Mesendoderm (in vitro differentiated cells): ENCODE measurements at regions not wholly inside any gene's neighbourhood (a gene's known extent, or its start where the extent isn't known, plus 50 kb on each side); places are given as distances from the start of the nearest gene placed in this dataset.

Source experiments
- DNase-seq: peaks from one replicate; pipeline ENCODE4 v3.0.0; 2013
- H2AK5ac ChIP-seq: 2 replicates; pipeline ENCODE4 v1.6.1; 2013; ENCODE audit warnings: low read length, inconsistent platforms
- H2BK120ac ChIP-seq: 2 replicates; pipeline ENCODE4 v1.6.1; 2013; ENCODE audit warnings: low read depth, mild to moderate bottlenecking, low read length, moderate library complexity, mixed read lengths
- H2BK15ac ChIP-seq: replicated peaks from 2 replicates; pipeline ENCODE4 v1.6.1; 2013; ENCODE audit warnings: low read depth, mild to moderate bottlenecking, moderate library complexity
- H2BK5ac ChIP-seq: 2 replicates; pipeline ENCODE4 v1.6.1; 2013; ENCODE audit warnings: low read length, inconsistent platforms
- H3K18ac ChIP-seq: 2 replicates; pipeline ENCODE4 v1.6.1; 2013; ENCODE audit warnings: mild to moderate bottlenecking, low read length, mixed read lengths
- H3K23ac ChIP-seq: one replicate; pipeline ENCODE4 v1.6.1; 2013; ENCODE audit warnings: low read length
- H3K27ac ChIP-seq: 2 replicates; pipeline ENCODE4 v1.5.1; 2013; ENCODE audit warnings: low read depth, mild to moderate bottlenecking, inconsistent platforms, low read length, moderate library complexity
- H3K27me3 ChIP-seq: 2 replicates; pipeline ENCODE4 v1.6.1; 2013; ENCODE audit warnings: low read length, control low read depth, mild to moderate bottlenecking, inconsistent platforms; ENCODE audit not compliant: insufficient read depth, poor library complexity
- H3K36me3 ChIP-seq: 2 replicates; pipeline ENCODE4 v1.6.1; 2013; ENCODE audit warnings: low read length, inconsistent platforms; ENCODE audit not compliant: control insufficient read depth, insufficient read depth
- H3K4ac ChIP-seq: one replicate; pipeline ENCODE4 v1.6.1; 2013; ENCODE audit warnings: low read depth, mild to moderate bottlenecking, low read length, moderate library complexity
- H3K4me1 ChIP-seq: 2 replicates; pipeline ENCODE4 v1.6.1; 2013; ENCODE audit warnings: low read depth, low read length, inconsistent platforms; ENCODE audit not compliant: control insufficient read depth
- H3K4me2 ChIP-seq: 2 replicates; pipeline ENCODE4 v1.6.1; 2013; ENCODE audit warnings: low read length
- H3K4me3 ChIP-seq: 2 replicates; pipeline ENCODE4 v1.5.1; 2013; ENCODE audit warnings: mild to moderate bottlenecking, low read length
- H3K56ac ChIP-seq: one replicate; pipeline ENCODE4 v1.6.1; 2013; ENCODE audit warnings: low read length
- H3K79me1 ChIP-seq: 2 replicates; pipeline ENCODE4 v1.6.1; 2013; ENCODE audit warnings: low read length, inconsistent platforms
- H3K79me2 ChIP-seq: 2 replicates; pipeline ENCODE4 v1.6.1; 2013; ENCODE audit warnings: mild to moderate bottlenecking, low read length; ENCODE audit not compliant: control insufficient read depth, insufficient read depth
- H3K9ac ChIP-seq: 2 replicates; pipeline ENCODE4 v1.6.1; 2013; ENCODE audit warnings: low read length, inconsistent platforms
- H4K5ac ChIP-seq: one replicate; pipeline ENCODE4 v1.6.1; 2013; ENCODE audit warnings: low read length
- H4K8ac ChIP-seq: one replicate; pipeline ENCODE4 v1.6.1; 2013; ENCODE audit warnings: low read depth, mild to moderate bottlenecking, control low read depth, low read length, moderate library complexity
- WGBS: extraction: QIAGEN DNeasy Blood & Tissue Kit; methylation state at CpG from one replicate; pipeline ENCODE4 v1.1.7; 2013; ENCODE audit warnings: low lambda C conversion rate, missing lambda C conversion rate; ENCODE audit not compliant: insufficient coverage; ENCODE audit errors: extremely low coverage; 5-methylcytosine and 5-hydroxymethylcytosine counted together

- H2BK15ac ChIP-seq, result no peak overlapping the region
- H3K27ac ChIP-seq, result no peak overlapping the region
- no peak overlapping the region for H2BK5ac ChIP-seq
- H3K36me3 ChIP-seq, result no peaks in the 10 kb centered on the region
- WGBS, result no CpG with 5 or more reads among the region's 14 CpGs
- H2AK5ac ChIP-seq, result no peak overlapping the region
- no peak overlapping the region for H3K56ac ChIP-seq
- no peak overlapping the region for H3K4ac ChIP-seq
- H3K4me1 ChIP-seq, result peaks cover 10% of the 10 kb centered on the region
- H3K27me3 ChIP-seq, result no peaks in the 10 kb centered on the region
- H3K4me3 ChIP-seq, result no peak overlapping the region
- H3K23ac ChIP-seq, result no peak overlapping the region
- H3K79me1 ChIP-seq, result no peaks in the 10 kb centered on the region
- H3K79me2 ChIP-seq, result no peaks in the 10 kb centered on the region
- DNase-seq, result no peak
- H3K9ac ChIP-seq, result no peak overlapping the region
- H4K8ac ChIP-seq, result no peak overlapping the region
- H4K5ac ChIP-seq, result no peak overlapping the region
- H2BK120ac ChIP-seq, result no peak overlapping the region
- H3K4me2 ChIP-seq, result no peak overlapping the region
- H3K18ac ChIP-seq, result no peak overlapping the region
Observed at GRCh38 chr2:45114221-45114955, 105.1 kb upstream of the SIX2 start.

- Histone ChIP-seq H3K36me3 (no peaks in the 10 kb centered on the region), H3K18ac (no peak overlapping the region)
- WGBS, result no CpG with 5 or more reads among the region's 4 CpGs
Observed at GRCh38 chr2:45112750-45113149, 103.5 kb upstream of the SIX2 start.

GRCh38 chr2:45105050-45105582, 95.9 kb upstream of the SIX2 start:
- no peaks in the 10 kb centered on the region for H3K27me3 ChIP-seq
- DNase-seq, result no peak
- H4K5ac ChIP-seq, result no peak overlapping the region
- no peaks in the 10 kb centered on the region for H3K79me2 ChIP-seq
- no peak overlapping the region for H3K27ac ChIP-seq
- no peak overlapping the region for H3K56ac ChIP-seq
- no peak overlapping the region for H3K9ac ChIP-seq
- H2BK5ac ChIP-seq, result no peak overlapping the region
- H3K23ac ChIP-seq, result no peak overlapping the region
- no peak overlapping the region for H2BK120ac ChIP-seq
- no peak overlapping the region for H4K8ac ChIP-seq
- no peaks in the 10 kb centered on the region for H3K79me1 ChIP-seq
- no peak overlapping the region for H2AK5ac ChIP-seq
- H2BK15ac ChIP-seq, result no peak overlapping the region
- no peaks in the 10 kb centered on the region for H3K36me3 ChIP-seq
- no peak overlapping the region for H3K4ac ChIP-seq
- H3K4me1 ChIP-seq, result no peaks in the 10 kb centered on the region
- H3K4me3 ChIP-seq, result no peak overlapping the region
- no peak overlapping the region for H3K4me2 ChIP-seq
- no CpG with 5 or more reads among the region's 1 CpG for WGBS
- no peak overlapping the region for H3K18ac ChIP-seq

More at GRCh38 chr2:45112750-45113149, 103.5 kb upstream of the SIX2 start:
- Histone ChIP-seq H3K79me1 (no peaks in the 10 kb centered on the region), H4K5ac (no peak overlapping the region), H3K4me3 (no peak overlapping the region), H3K56ac (no peak overlapping the region), H2AK5ac (no peak overlapping the region), H3K23ac (no peak overlapping the region), H3K4me2 (no peak overlapping the region), H3K4me1 (peaks cover 7% of the 10 kb centered on the region), H4K8ac (no peak overlapping the region), H3K4ac (no peak overlapping the region), H2BK120ac (no peak overlapping the region), H2BK15ac (no peak overlapping the region), H3K27ac (no peak overlapping the region), H3K9ac (no peak overlapping the region), H3K79me2 (no peaks in the 10 kb centered on the region), H2BK5ac (no peak overlapping the region), H3K27me3 (no peaks in the 10 kb centered on the region)
- no peak for DNase-seq

- Histone ChIP-seq H3K56ac (no peak overlapping the region), H3K9ac (no peak overlapping the region), H3K27ac (no peak overlapping the region), H4K5ac (no peak overlapping the region), H3K27me3 (no peaks in the 10 kb centered on the region), H3K23ac (no peak overlapping the region), H3K4ac (no peak overlapping the region), H3K79me2 (no peaks in the 10 kb centered on the region), H3K79me1 (no peaks in the 10 kb centered on the region), H3K18ac (no peak overlapping the region), H3K4me3 (no peak overlapping the region), H2AK5ac (no peak overlapping the region), H2BK15ac (no peak overlapping the region), H3K4me2 (no peak overlapping the region), H2BK120ac (no peak overlapping the region), H3K4me1 (no peaks in the 10 kb centered on the region), H4K8ac (no peak overlapping the region), H3K36me3 (no peaks in the 10 kb centered on the region), H2BK5ac (no peak overlapping the region)
- no CpG with 5 or more reads among the region's 3 CpGs for WGBS
- no peak for DNase-seq
Observed at GRCh38 chr2:45104429-45104828, 95.2 kb upstream of the SIX2 start.

- no peaks in the 10 kb centered on the region for H3K4me1 ChIP-seq
- H3K23ac ChIP-seq, result no peak overlapping the region
- H3K27me3 ChIP-seq, result no peaks in the 10 kb centered on the region
- DNase-seq, result no peak
- no peak overlapping the region for H3K27ac ChIP-seq
- no peaks in the 10 kb centered on the region for H3K79me2 ChIP-seq
- H3K79me1 ChIP-seq, result no peaks in the 10 kb centered on the region
- no peak overlapping the region for H3K4me2 ChIP-seq
- WGBS, result no CpG with 5 or more reads among the region's 8 CpGs
- no peak overlapping the region for H3K4ac ChIP-seq
- no peak overlapping the region for H2BK120ac ChIP-seq
- H4K5ac ChIP-seq, result no peak overlapping the region
- H3K36me3 ChIP-seq, result no peaks in the 10 kb centered on the region
- H2AK5ac ChIP-seq, result no peak overlapping the region
- no peak overlapping the region for H3K18ac ChIP-seq
- H2BK5ac ChIP-seq, result no peak overlapping the region
- H4K8ac ChIP-seq, result no peak overlapping the region
- no peak overlapping the region for H2BK15ac ChIP-seq
- no peak overlapping the region for H3K56ac ChIP-seq
- H3K9ac ChIP-seq, result no peak overlapping the region
- no peak overlapping the region for H3K4me3 ChIP-seq
Observed at GRCh38 chr2:45103351-45104345, 94.4 kb upstream of the SIX2 start.
